Ascending aorta (tissue), 2 donors: ENCODE measurements at regions not wholly inside any gene's neighbourhood (a gene's known extent, or its start where the extent isn't known, plus 50 kb on each side); places are given as distances from the start of the nearest gene placed in this dataset.

Source experiments
- DNase-seq, 2 donors: peaks; one replicate each; pipeline ENCODE4 v3.0.0-alpha.2; 2019; ENCODE audit warnings: low spot score in 2 of 2
- H3K27ac ChIP-seq, 2 donors: fragments of 200-600 bp; sonication (generic); one replicate each; pipeline ENCODE4 v1.5.1; 2016 to 2017; ENCODE audit warnings: mild to moderate bottlenecking in 1 of 2
- H3K27me3 ChIP-seq: fragments of 200-600 bp; sonication (generic); one replicate; pipeline ENCODE4 v1.5.1; 2017
- H3K36me3 ChIP-seq, 2 donors: fragments of 200-600 bp; sonication (generic); one replicate each; pipeline ENCODE4 v1.5.1; 2016
- H3K4me1 ChIP-seq, 2 donors: fragments of 200-600 bp; sonication (generic); one replicate each; pipeline ENCODE4 v1.5.1; 2016 to 2017; ENCODE audit warnings: mild to moderate bottlenecking in 1 of 2
- H3K4me3 ChIP-seq, 2 donors: fragments of 200-600 bp; sonication (generic); one replicate each; pipeline ENCODE4 v1.5.1; 2016 to 2017; ENCODE audit warnings: mild to moderate bottlenecking in 1 of 2
- H3K9me3 ChIP-seq, 2 donors: fragments of 200-600 bp; sonication (generic); one replicate each; pipeline ENCODE4 v1.5.1; 2016
- intact Hi-C: fragments of 100-400 bp; cut with DNase I; formaldehyde crosslinking; loops from one replicate; pipeline ENCODE4 v1.15.1; 2023
- TF ChIP-seq, protein P1 (sequence below), 3 experiments: fragments of 200-600 bp in 2 of 3; fragments of 450-650 bp in 1 of 3; sonication (generic) in 2 of 3; IDR thresholded peaks; one replicate each; pipeline ENCODE4 v1.5.1; 2016 to 2019; ENCODE audit warnings: antibody characterized with exemption in 3 of 3, mild to moderate bottlenecking in 1 of 3, moderate library complexity in 1 of 3

DNA sequence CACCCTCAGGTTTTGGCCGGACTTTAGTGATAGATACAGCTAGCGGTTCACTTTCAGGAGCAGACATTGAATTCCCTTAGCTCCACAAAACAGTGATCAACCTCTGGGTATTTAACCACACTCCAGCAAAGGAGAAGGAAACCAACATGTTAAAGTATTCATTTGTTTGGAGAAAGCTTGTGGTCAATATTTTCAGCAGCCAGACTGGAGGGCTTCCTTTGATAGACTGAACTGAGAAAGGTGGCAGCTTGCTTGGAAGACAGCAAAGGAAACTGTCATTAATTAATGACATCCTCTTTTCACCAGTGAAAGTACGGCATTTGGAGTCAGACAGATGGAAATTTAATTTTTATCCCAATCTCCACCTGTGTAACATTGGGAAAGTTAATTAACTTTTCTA lies 289.1 kb upstream of the CLNK start:
- TF ChIP-seq, protein P1, sequence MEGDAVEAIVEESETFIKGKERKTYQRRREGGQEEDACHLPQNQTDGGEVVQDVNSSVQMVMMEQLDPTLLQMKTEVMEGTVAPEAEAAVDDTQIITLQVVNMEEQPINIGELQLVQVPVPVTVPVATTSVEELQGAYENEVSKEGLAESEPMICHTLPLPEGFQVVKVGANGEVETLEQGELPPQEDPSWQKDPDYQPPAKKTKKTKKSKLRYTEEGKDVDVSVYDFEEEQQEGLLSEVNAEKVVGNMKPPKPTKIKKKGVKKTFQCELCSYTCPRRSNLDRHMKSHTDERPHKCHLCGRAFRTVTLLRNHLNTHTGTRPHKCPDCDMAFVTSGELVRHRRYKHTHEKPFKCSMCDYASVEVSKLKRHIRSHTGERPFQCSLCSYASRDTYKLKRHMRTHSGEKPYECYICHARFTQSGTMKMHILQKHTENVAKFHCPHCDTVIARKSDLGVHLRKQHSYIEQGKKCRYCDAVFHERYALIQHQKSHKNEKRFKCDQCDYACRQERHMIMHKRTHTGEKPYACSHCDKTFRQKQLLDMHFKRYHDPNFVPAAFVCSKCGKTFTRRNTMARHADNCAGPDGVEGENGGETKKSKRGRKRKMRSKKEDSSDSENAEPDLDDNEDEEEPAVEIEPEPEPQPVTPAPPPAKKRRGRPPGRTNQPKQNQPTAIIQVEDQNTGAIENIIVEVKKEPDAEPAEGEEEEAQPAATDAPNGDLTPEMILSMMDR (IDR thresholded peaks at IDR 0.05) = no peak
- no peaks in the 10 kb centered on the region for H3K36me3 ChIP-seq
- no peaks in the 10 kb centered on the region for H3K4me1 ChIP-seq
- intact Hi-C loops = no loop called here
- no peaks in the 10 kb centered on the region for H3K9me3 ChIP-seq
- no peak overlapping the region for H3K27ac ChIP-seq
- no peak for DNase-seq
- H3K4me3 ChIP-seq = no peak overlapping the region
- no peaks in the 10 kb centered on the region for H3K27me3 ChIP-seq

DNA sequence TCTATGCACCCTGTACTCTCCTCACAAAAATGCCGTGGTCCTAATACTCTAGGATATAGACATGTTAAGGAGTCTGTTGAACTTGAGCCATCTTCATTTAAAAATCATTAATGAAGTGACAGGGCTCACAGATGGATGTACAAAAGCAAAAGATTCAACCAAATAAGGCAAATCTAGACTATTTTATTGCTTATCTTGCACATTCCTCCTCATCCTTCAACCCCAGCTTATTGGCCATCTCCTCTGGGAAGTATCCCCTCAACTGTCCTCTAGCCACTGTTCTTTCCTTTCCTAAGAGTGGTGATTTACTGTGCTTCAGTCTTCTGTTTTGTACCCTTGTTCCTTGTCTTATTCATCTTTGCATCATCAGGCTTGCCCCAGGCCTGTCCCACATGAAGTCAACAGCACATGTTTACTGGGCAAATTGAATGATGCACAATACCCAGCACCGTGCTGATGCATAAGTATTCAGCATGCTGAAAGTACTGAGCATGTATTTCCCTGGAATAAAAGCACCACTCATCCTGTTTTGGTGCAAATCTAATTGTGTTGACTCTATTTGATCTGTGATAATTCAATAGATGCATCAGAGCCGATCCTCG lies 287.3 kb upstream of the CLNK start:
- Histone ChIP-seq H3K9me3 (no peaks in the 10 kb centered on the region), H3K36me3 (no peaks in the 10 kb centered on the region), H3K4me3 (no peak overlapping the region), H3K27ac (no peak overlapping the region), H3K27me3 (no peaks in the 10 kb centered on the region), H3K4me1 (no peaks in the 10 kb centered on the region)
- DNase-seq = no peak
- TF ChIP-seq, protein P1 (IDR thresholded peaks at IDR 0.05) = no peak
- intact Hi-C loops = no loop called here

DNA sequence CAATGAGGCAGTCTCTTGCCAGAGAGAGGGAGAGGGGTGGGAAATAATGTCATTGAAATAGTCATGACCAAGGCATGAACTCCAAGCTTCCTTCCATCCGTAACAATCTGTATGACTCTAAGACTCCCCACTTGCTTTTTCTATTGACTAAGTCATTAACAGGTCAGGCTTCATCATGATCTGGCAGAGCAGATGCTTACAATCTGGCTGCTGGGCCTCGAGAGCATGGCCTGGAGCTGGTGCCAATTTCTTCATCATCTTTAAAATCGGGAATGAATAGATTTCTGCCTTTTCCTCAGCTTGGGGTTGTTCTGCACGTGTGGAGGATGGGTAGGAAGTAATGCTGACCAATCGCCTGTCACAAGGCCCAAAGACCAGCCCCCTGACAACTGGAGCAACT lies 280.6 kb upstream of the CLNK start:
- Histone ChIP-seq H3K27me3 (no peaks in the 10 kb centered on the region), H3K27ac (no peak overlapping the region), H3K9me3 (no peaks in the 10 kb centered on the region), H3K4me3 (no peak overlapping the region), H3K4me1 (no peaks in the 10 kb centered on the region), H3K36me3 (no peaks in the 10 kb centered on the region)
- TF ChIP-seq, protein P1 (IDR thresholded peaks at IDR 0.05) = no peak
- no peak for DNase-seq
- intact Hi-C loops = no loop called here

DNA sequence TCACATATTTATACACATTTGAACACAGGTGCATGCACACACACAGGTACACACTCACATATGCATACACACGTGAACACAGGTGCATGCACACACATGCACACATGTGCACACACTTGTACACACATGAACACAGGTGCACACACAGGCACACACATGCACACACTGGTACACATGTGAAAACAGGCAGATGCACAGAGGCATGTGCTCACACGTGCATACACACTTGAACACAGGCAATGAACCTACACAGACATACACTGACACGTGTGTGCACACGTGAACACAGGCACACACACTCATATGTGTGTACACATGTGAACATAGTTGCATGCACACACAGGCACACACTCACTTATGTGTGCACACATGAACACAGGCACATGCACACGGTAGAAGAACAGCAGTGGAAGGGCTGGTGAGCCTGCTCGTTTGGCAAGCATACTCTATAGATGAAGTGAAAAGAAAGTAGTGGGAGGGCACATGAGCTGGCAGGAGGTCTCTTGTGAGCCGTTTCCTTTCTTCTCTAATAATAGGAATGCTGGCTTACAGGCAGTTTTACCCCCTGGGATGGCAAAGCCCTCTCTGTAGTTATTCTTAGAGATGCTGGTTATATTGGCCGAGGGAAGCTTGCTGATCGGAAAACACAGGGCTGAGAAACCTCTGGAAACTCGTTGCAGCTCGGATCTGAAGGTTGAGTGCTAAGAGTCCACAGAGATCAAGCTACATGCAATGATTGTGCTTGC lies 279.6 kb upstream of the CLNK start:
- H3K36me3 ChIP-seq = no peaks in the 10 kb centered on the region
- H3K4me1 ChIP-seq = no peaks in the 10 kb centered on the region
- H3K27ac ChIP-seq = no peak overlapping the region
- TF ChIP-seq, protein P1 (IDR thresholded peaks at IDR 0.05) = no peak
- H3K9me3 ChIP-seq = no peaks in the 10 kb centered on the region
- DNase-seq = no peak
- intact Hi-C loops = no loop called here
- H3K4me3 ChIP-seq = no peak overlapping the region
- H3K27me3 ChIP-seq = no peaks in the 10 kb centered on the region

DNA sequence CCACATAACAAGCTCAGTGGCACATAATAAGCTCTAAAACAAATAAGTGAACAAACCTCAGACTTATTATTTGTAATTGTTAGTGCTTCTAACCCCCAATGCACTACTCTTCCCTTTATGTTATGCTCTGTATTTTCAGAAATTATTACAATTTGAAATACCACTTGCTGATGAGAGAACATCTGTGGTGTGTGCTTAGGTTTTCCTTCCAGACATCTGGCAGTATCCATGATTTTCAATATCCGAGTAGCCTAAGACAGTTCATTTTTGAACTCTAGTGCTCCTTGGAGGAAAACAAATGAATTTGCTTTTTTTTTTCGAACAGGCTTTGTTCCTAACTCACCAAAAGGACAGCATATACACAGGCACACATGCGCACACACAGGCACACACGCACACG lies 278.7 kb upstream of the CLNK start:
- Histone ChIP-seq H3K27me3 (no peaks in the 10 kb centered on the region), H3K27ac (no peak overlapping the region), H3K4me3 (no peak overlapping the region), H3K9me3 (no peaks in the 10 kb centered on the region), H3K36me3 (no peaks in the 10 kb centered on the region), H3K4me1 (no peaks in the 10 kb centered on the region)
- TF ChIP-seq, protein P1 (IDR thresholded peaks at IDR 0.05) = no peak
- intact Hi-C loops = no loop called here
- no peak for DNase-seq
